ENCODE measurements at regions not wholly inside any gene's neighbourhood (a gene's known extent, or its start where the extent isn't known, plus 50 kb on each side); places are given as distances from the start of the nearest gene placed in this dataset.

DNA sequence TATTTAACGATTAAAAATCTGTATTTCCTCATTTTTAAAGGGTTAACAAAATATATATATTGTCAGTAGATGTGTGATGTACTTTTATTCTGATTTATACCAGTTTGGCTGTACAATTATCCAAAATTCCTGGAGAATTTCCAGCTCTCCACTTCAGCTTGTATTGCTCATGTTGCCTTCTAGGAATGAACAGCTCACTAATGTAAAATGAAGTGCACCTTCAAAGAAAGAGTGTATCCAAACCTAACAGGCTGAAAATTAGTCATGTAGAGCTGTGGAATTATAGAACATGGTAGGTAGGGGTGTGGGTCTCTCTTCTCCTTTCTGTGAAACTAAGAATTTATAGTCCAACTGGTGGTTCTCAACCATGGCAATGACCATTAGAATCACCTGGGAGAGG, 362.0 kb downstream of the ETNK1 start:
- Histone ChIP-seq H3K9me3 (ENCODE audit: low read length) (no peaks in the 10 kb centered on the region), H3K4me1 (ENCODE audit: insufficient read depth, low read length) (peaks cover 35% of the 10 kb centered on the region), H3K4me3 (ENCODE audit: low read length) (no peak overlapping the region), H3K36me3 (ENCODE audit: insufficient read depth, low read length) (no peaks in the 10 kb centered on the region), H2AFZ (ENCODE audit: low read depth, low read length) (no peak overlapping the region), H3K27me3 (ENCODE audit: insufficient read depth, low read length) (no peaks in the 10 kb centered on the region)

DNA sequence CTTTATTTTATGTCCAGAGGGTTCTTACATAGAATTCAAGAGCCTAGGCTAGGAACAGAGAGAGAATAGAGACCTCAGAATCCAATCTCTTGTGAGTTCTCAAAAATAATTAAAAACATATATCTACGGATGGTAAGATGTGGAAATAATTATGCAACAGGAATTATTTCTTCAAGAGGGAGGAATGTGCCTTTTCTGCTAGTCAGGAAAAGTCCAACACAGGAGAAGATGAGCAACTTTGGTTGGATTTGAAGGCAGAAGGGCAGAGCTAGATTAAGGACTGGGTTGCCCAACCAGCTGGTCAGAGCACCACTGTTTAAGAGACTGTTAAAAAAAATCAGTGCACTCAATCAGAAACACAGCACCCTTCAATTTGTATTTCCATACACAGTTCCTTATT, 365.5 kb downstream of the ETNK1 start:
- H2AFZ ChIP-seq (ENCODE audit: low read depth, low read length) = no peak overlapping the region
- H3K27me3 ChIP-seq (ENCODE audit: insufficient read depth, low read length) = no peaks in the 10 kb centered on the region
- H3K36me3 ChIP-seq (ENCODE audit: insufficient read depth, low read length) = no peaks in the 10 kb centered on the region
- no peak overlapping the region for H3K4me3 ChIP-seq (ENCODE audit: low read length)
- H3K9me3 ChIP-seq (ENCODE audit: low read length) = no peaks in the 10 kb centered on the region
- peaks cover 35% of the 10 kb centered on the region for H3K4me1 ChIP-seq (ENCODE audit: insufficient read depth, low read length)

DNA sequence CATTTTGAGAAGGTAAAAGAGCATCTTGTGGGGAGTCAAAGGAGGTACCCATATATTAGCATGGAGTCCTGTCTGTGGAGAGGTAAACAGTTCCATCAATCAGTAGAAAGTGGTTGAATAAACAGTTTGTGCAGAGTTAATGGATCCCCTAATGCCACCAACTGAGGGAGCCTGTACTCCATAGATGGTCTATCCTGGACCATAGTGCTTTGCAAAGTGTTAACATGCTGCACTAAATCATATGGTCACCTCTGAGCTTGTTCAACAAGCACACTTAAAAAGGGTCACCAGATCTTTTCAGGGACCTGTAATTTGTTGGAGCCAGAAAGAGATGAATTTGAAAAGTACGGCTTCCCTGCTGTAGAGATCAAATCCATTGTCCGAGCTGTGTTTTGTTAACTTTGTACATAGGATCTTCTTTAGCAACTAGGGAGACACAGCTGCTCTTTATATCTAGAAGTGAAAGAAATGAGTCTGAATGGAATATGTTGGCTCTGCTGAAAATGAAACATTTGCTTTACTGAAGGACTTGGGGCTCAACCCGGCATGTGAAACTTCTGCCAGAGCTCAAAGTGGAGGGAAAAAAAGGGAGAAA, 366.4 kb downstream of the ETNK1 start:
- Histone ChIP-seq H3K27me3 (ENCODE audit: insufficient read depth, low read length) (no peaks in the 10 kb centered on the region), H3K4me1 (ENCODE audit: insufficient read depth, low read length) (peaks cover 33% of the 10 kb centered on the region), H3K9me3 (ENCODE audit: low read length) (no peaks in the 10 kb centered on the region), H3K36me3 (ENCODE audit: insufficient read depth, low read length) (no peaks in the 10 kb centered on the region), H2AFZ (ENCODE audit: low read depth, low read length) (no peak overlapping the region), H3K4me3 (ENCODE audit: low read length) (no peak overlapping the region)

DNA sequence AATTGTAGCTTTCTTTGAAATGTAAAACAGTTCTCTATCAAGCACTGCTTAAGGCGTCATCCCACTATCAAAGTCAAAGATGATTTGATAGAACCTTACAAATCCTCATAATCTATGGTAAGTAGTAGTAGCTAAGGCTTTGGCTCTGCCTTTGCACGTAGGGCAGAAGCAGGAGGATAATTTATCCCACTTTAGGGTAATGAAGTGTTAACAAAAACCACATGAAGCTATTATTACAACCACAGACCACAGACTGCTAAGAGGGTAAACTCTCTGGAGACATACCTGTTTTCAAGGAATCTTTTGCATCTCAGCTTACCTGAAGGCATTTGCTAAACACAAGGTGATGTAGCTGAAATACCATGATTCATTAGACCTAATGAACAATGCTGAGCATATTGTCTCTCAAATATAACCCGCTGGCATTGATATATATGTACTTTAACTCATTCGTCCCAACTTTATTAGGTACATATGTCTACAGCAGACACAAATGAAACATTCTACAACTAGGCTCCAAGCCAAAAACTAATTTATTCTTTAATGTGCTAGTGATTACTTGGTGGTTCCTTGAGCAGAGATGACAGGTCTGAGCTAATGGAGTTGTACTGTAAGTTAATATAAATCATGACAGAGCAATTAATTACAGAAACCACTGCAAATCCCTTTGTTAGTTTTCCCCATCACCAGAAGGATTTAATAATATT, 368.8 kb downstream of the ETNK1 start:
- Histone ChIP-seq H3K36me3 (ENCODE audit: insufficient read depth, low read length) (no peaks in the 10 kb centered on the region), H3K27me3 (ENCODE audit: insufficient read depth, low read length) (no peaks in the 10 kb centered on the region)

DNA sequence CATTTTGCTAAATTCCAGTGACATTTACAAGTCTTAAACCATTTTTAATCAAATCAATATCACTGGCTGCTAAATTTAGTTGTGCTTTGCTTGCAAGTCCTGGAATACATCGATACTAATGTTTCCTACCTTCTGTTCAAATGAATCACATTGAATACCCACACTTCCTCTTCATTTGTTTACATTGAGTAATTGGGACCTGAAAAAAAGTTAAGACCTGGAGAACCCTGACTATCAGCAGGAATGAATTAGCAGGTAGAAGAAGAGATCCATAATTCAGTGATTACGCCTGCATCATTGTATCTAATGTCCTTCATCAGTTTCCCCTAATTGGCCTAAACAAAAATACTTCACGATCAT, 369.3 kb downstream of the ETNK1 start:
- Histone ChIP-seq H3K9me3 (ENCODE audit: low read length) (peaks cover 8% of the 10 kb centered on the region), H3K36me3 (ENCODE audit: insufficient read depth, low read length) (no peaks in the 10 kb centered on the region), H2AFZ (ENCODE audit: low read depth, low read length) (no peak overlapping the region), H3K27me3 (ENCODE audit: insufficient read depth, low read length) (no peaks in the 10 kb centered on the region), H3K4me3 (ENCODE audit: low read length) (no peak overlapping the region), H3K4me1 (ENCODE audit: insufficient read depth, low read length) (peaks cover 6% of the 10 kb centered on the region)

More for the DNA sequence above, 368.8 kb downstream of the ETNK1 start:
- peaks cover 3% of the 10 kb centered on the region for H3K9me3 ChIP-seq (ENCODE audit: low read length)
- H2AFZ ChIP-seq (ENCODE audit: low read depth, low read length) = no peak overlapping the region
- no peak overlapping the region for H3K4me3 ChIP-seq (ENCODE audit: low read length)
- peaks cover 10% of the 10 kb centered on the region for H3K4me1 ChIP-seq (ENCODE audit: insufficient read depth, low read length)

DNA sequence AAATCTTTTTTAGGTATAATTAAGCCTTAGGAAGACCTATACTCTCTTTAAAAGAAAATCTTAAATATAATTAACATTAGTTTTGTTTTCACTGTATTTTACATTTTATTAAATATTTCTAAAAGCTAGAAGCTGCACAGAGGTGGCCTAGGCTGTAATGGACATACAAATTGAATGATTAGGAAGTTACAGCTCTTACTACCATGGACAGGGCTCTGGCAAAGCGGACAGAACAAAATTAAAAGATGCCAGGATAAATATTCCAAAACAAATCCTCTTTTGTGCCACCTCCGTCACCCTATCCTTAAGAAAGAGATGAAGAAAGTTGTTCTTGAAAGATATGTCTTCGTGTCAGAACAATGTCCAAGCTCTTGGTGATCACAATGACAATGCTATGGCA, 376.5 kb downstream of the ETNK1 start:
- H3K4me3 ChIP-seq (ENCODE audit: low read length) = no peak overlapping the region
- H3K4me1 ChIP-seq (ENCODE audit: insufficient read depth, low read length) = peaks cover 23% of the 10 kb centered on the region
- H3K36me3 ChIP-seq (ENCODE audit: insufficient read depth, low read length) = no peaks in the 10 kb centered on the region
- no peaks in the 10 kb centered on the region for H3K27me3 ChIP-seq (ENCODE audit: insufficient read depth, low read length)
- H2AFZ ChIP-seq (ENCODE audit: low read depth, low read length) = no peak overlapping the region
- peaks cover 10% of the 10 kb centered on the region for H3K9me3 ChIP-seq (ENCODE audit: low read length)

DNA sequence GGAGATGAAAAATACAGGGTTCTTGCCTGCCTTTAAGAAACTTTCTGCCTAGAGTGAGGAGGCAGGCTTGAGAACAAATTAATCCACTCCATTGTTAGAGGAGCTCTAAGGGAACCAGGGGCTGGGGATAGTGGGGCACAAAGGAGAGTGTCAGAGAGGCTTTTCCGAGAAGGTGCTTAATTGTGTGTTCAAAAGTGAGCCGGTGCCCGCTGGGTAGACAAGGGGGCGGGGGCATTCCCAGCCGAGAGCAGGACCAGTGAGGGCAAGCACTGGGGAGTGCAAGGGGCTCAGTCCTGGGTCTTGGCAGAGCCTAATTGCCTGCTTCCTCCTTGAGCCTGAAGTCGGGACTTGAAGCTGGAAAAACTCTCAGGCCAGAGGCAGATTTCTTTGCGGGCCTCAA, 377.4 kb downstream of the ETNK1 start:
- Histone ChIP-seq H3K36me3 (ENCODE audit: insufficient read depth, low read length) (no peaks in the 10 kb centered on the region), H3K4me3 (ENCODE audit: low read length) (no peak overlapping the region)

DNA sequence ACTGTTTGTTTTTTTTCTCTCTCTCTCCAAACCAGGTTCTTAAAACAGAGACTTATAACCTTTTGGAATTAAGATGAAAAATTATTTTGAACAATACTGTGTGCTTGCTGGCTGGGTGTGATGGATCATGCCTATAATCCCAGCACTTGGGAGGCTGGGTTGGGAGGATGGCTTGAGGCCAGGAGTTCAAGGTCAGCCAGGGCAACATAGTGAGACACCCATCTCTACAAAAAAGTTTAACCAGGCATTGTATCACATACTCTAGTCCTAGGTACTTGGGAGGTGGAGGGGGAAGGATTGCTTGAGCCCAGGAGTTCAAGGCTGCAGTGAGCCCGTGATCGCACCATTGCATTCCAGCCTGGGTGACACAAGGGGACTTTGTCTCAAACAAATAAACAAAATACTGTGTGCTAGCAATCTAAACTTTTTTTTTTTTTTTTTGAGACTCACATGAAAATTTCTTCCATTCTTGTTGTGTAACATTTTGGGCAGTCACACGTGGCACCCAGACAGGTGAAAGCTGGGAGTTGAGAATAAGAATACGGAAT, 379.6 kb downstream of the ETNK1 start:
- peaks cover 35% of the 10 kb centered on the region for H3K4me1 ChIP-seq (ENCODE audit: insufficient read depth, low read length)

More for the DNA sequence above, 377.4 kb downstream of the ETNK1 start:
- Histone ChIP-seq H3K9me3 (ENCODE audit: low read length) (peaks cover 10% of the 10 kb centered on the region), H2AFZ (ENCODE audit: low read depth, low read length) (no peak overlapping the region), H3K4me1 (ENCODE audit: insufficient read depth, low read length) (peaks cover 31% of the 10 kb centered on the region), H3K27me3 (ENCODE audit: insufficient read depth, low read length) (no peaks in the 10 kb centered on the region)

DNA sequence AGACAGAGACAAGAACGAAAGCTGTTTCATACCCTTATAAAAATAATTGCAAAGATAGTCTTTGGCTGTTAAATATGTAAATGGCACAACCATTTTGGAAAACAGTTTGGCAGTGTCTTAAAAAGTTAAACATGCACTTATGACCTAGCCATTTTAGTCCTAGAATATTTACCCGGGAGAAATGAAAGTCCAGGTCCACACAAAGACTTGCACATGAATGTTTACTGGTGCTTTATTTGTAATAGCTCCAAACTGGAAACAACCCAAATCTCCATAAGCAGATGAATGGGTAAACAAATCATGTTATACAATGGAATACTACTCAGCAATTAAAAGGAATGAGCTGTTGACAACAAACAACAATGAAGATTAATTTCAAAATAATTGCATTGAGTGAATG, 380.4 kb downstream of the ETNK1 start:
- no peak overlapping the region for H3K4me3 ChIP-seq (ENCODE audit: low read length)
- H3K4me1 ChIP-seq (ENCODE audit: insufficient read depth, low read length) = peaks cover 35% of the 10 kb centered on the region
- no peaks in the 10 kb centered on the region for H3K36me3 ChIP-seq (ENCODE audit: insufficient read depth, low read length)
- H2AFZ ChIP-seq (ENCODE audit: low read depth, low read length) = no peak overlapping the region
- no peaks in the 10 kb centered on the region for H3K27me3 ChIP-seq (ENCODE audit: insufficient read depth, low read length)
- no peaks in the 10 kb centered on the region for H3K9me3 ChIP-seq (ENCODE audit: low read length)

More for the DNA sequence above, 379.6 kb downstream of the ETNK1 start:
- Histone ChIP-seq H3K4me3 (ENCODE audit: low read length) (no peak overlapping the region), H3K9me3 (ENCODE audit: low read length) (no peaks in the 10 kb centered on the region), H2AFZ (ENCODE audit: low read depth, low read length) (no peak overlapping the region), H3K27me3 (ENCODE audit: insufficient read depth, low read length) (no peaks in the 10 kb centered on the region), H3K36me3 (ENCODE audit: insufficient read depth, low read length) (no peaks in the 10 kb centered on the region)

DNA sequence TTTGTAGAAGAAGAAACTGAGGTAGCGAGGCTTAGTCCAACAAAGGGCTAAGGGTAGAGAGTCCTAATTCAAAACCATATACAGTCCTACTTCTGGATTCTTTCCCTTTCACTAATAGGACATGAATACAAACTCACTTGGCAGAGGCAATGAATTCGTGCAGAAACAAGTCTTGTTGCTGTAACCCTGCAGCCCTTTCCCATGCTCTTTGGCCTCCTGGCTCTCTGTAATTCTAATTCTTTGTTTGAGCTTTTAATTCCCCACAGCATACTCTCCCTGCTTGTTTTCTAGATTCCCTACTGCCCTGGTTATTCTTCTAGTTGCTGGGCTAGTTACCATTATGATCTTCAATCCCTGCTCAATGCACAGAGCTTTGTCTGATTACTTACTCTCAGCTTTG, 381.4 kb downstream of the ETNK1 start:
- H3K27me3 ChIP-seq (ENCODE audit: insufficient read depth, low read length) = no peaks in the 10 kb centered on the region
- H3K36me3 ChIP-seq (ENCODE audit: insufficient read depth, low read length) = no peaks in the 10 kb centered on the region
- no peak overlapping the region for H3K4me3 ChIP-seq (ENCODE audit: low read length)
- H3K4me1 ChIP-seq (ENCODE audit: insufficient read depth, low read length) = peaks cover 27% of the 10 kb centered on the region
- no peaks in the 10 kb centered on the region for H3K9me3 ChIP-seq (ENCODE audit: low read length)
- H2AFZ ChIP-seq (ENCODE audit: low read depth, low read length) = no peak overlapping the region

DNA sequence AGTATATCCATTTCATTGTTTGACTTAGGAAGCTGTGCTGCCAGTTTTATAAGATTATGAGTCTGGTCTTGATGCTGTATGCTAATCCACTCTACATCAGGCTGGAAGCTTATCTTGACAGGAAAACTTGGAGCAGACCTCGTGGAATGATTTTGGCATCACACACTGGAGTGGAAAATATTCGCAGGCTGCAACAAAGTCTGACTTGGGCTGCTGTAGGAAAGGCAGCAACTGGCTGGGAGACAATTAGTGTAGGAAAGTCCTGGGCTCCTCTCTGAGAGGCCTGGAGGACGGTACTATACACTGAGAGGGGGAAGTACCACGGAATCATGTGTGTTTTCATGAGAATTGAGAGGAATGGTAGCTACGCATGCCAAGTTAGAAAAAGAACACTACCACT, 383.7 kb downstream of the ETNK1 start:
- no peaks in the 10 kb centered on the region for H3K36me3 ChIP-seq (ENCODE audit: insufficient read depth, low read length)
- H3K9me3 ChIP-seq (ENCODE audit: low read length) = no peaks in the 10 kb centered on the region
- no peak overlapping the region for H3K4me3 ChIP-seq (ENCODE audit: low read length)
- peaks cover 16% of the 10 kb centered on the region for H3K4me1 ChIP-seq (ENCODE audit: insufficient read depth, low read length)
- H3K27me3 ChIP-seq (ENCODE audit: insufficient read depth, low read length) = no peaks in the 10 kb centered on the region
- no peak overlapping the region for H2AFZ ChIP-seq (ENCODE audit: low read depth, low read length)

DNA sequence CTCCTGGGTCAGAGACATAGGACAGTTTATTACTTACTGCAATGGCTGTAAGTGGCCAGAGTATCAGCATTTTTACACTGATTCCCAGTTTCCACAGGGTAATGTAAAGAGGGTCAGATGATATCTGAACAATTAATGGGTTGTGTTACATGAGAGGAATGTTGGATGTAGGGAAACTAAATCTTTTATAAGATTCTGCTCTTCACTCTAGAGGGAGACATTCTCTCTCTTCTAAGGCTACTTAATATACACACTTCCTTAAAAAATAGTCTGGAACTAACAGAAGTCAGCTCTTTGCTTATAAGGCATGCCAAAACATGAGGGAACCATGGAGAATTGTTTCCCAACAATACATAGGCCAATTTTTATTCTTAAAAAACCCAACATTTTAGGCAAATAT, 389.8 kb downstream of the ETNK1 start:
- H2AFZ ChIP-seq (ENCODE audit: low read depth, low read length) = no peak overlapping the region
- H3K4me3 ChIP-seq (ENCODE audit: low read length) = no peak overlapping the region
- H3K27me3 ChIP-seq (ENCODE audit: insufficient read depth, low read length) = no peaks in the 10 kb centered on the region
- H3K36me3 ChIP-seq (ENCODE audit: insufficient read depth, low read length) = no peaks in the 10 kb centered on the region
- no peaks in the 10 kb centered on the region for H3K9me3 ChIP-seq (ENCODE audit: low read length)
- H3K4me1 ChIP-seq (ENCODE audit: insufficient read depth, low read length) = no peaks in the 10 kb centered on the region

DNA sequence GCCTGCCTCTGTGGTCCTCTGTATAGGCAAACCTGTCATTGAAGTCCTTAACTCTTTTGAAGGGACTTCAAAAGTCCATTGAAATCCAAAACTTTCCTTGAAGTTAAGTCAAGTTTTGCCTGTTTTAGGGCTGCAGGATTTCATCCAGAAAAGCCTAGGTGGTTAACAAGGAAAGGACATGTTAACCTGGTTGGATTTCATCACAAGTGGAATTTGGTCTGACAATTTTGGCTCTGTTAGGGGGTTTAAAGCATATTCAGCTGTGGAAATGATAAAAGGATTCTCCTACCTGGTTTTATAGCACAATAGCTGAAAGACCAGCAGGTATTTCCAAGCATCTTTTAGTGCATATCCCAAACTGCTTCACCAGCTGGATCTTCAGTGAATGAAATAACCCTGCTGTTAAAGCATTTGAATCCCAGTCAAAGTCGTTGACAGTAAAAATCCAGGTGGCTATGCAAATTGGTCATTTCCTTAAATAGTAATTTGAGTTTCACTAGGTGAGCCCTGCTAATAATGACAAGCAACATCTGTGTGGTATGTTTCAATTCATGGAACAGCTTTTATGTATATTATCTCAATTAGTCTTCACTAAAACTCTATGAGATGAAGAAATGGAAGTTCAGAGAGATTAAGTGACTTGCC, 400.5 kb downstream of the ETNK1 start:
- no peak overlapping the region for H3K4me3 ChIP-seq (ENCODE audit: low read length)
- H3K36me3 ChIP-seq (ENCODE audit: insufficient read depth, low read length) = no peaks in the 10 kb centered on the region
- H3K4me1 ChIP-seq (ENCODE audit: insufficient read depth, low read length) = no peaks in the 10 kb centered on the region
- H3K9me3 ChIP-seq (ENCODE audit: low read length) = no peaks in the 10 kb centered on the region
- H3K27me3 ChIP-seq (ENCODE audit: insufficient read depth, low read length) = no peaks in the 10 kb centered on the region
- no peak overlapping the region for H2AFZ ChIP-seq (ENCODE audit: low read depth, low read length)
